ENCODE measurements at regions not wholly inside any gene's neighbourhood (a gene's known extent, or its start where the extent isn't known, plus 50 kb on each side); places are given as distances from the start of the nearest gene placed in this dataset.

GRCh38 chr12:84624601-84625000 is 288.0 kb downstream of the SLC6A15 start:
- ChIA-PET CTCF (no interaction called here), POLR2A (no interaction called here)
- TF ChIP-seq BHLHE40 (IDR thresholded peaks at IDR 0.05; ENCODE audit: borderline replicate concordance), result no peak
- TF ChIP-seq, protein P1, sequence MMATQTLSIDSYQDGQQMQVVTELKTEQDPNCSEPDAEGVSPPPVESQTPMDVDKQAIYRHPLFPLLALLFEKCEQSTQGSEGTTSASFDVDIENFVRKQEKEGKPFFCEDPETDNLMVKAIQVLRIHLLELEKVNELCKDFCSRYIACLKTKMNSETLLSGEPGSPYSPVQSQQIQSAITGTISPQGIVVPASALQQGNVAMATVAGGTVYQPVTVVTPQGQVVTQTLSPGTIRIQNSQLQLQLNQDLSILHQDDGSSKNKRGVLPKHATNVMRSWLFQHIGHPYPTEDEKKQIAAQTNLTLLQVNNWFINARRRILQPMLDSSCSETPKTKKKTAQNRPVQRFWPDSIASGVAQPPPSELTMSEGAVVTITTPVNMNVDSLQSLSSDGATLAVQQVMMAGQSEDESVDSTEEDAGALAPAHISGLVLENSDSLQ (IDR thresholded peaks at IDR 0.05), result 0 out of 2 replicates have a peak, but pooled peaks have one; percentile 3
- TF ChIP-seq CTBP1 (IDR thresholded peaks at IDR 0.05; ENCODE audit: borderline replicate concordance), result no peak
- TF ChIP-seq LEF1 (IDR thresholded peaks at IDR 0.05; ENCODE audit: borderline replicate concordance), result no peak
- no peak for TF ChIP-seq FOXM1 (IDR thresholded peaks at IDR 0.05; ENCODE audit: borderline replicate concordance)
- TF ChIP-seq NFRKB (IDR thresholded peaks at IDR 0.05), result no peak
- no peak for DNase-seq (ENCODE audit: extremely low spot score)

DNA sequence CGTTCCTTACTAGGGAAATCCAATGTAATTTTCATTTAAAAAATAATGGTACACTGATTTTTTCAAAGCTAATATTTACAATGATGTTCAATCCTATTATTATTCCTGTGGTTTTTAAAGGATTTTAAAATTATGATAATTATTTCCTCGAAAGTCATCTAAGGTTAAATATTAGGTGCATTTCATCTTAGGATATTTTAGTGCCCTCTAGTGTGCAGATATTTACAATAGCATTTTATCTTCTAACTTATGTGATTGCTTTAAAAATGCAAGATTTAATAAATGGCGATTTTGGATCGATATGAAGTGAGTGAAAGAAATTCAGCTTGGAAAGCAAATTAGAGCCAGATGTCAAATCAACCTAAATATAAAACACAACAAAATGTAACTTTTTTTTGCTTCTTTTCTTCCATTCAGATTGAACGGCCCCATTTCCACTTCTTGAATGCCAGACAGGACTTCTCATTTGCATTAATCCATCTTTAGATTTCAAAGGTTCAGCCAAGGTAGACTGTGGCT is 293.5 kb downstream of the SLC6A15 start:
- DNase-seq (ENCODE audit: extremely low spot score), result no peak
- CTCF ChIA-PET, result no interaction called here
- POLR2A ChIA-PET, result no interaction called here
- TF ChIP-seq ZNF384 (IDR thresholded peaks at IDR 0.05) (no peak), BHLHE40 (IDR thresholded peaks at IDR 0.05; ENCODE audit: borderline replicate concordance) (no peak), SP1 (IDR thresholded peaks at IDR 0.05) (no peak)

GRCh38 chr12:84607170-84607819 is 305.3 kb downstream of the SLC6A15 start:
- DNase-seq (ENCODE audit: extremely low spot score), result no peak
- ChIA-PET CTCF (no interaction called here), POLR2A (no interaction called here)
- no peak for TF ChIP-seq LEF1 (IDR thresholded peaks at IDR 0.05; ENCODE audit: borderline replicate concordance)
- TF ChIP-seq FOXM1 (IDR thresholded peaks at IDR 0.05; ENCODE audit: borderline replicate concordance), result no peak
- TF ChIP-seq TARDBP (IDR thresholded peaks at IDR 0.05), result no peak
- no peak for TF ChIP-seq BHLHE40 (IDR thresholded peaks at IDR 0.05; ENCODE audit: borderline replicate concordance)
- no peak for TF ChIP-seq ELF4 (IDR thresholded peaks at IDR 0.05)
- no peak for TF ChIP-seq L3MBTL2 (conservative IDR thresholded peaks at IDR 0.05)
- TF ChIP-seq SP1 (IDR thresholded peaks at IDR 0.05), result no peak
- no peak for TF ChIP-seq SUZ12 (IDR thresholded peaks at IDR 0.05)
- TF ChIP-seq CTBP1 (IDR thresholded peaks at IDR 0.05; ENCODE audit: borderline replicate concordance), result no peak
- TF ChIP-seq NFRKB (IDR thresholded peaks at IDR 0.05), result no peak
- TF ChIP-seq ZNF384 (IDR thresholded peaks at IDR 0.05), result no peak
- no peak for TF ChIP-seq FOXA1 (IDR thresholded peaks at IDR 0.05)
- no peak for TF ChIP-seq ARNT (IDR thresholded peaks at IDR 0.05)

DNA sequence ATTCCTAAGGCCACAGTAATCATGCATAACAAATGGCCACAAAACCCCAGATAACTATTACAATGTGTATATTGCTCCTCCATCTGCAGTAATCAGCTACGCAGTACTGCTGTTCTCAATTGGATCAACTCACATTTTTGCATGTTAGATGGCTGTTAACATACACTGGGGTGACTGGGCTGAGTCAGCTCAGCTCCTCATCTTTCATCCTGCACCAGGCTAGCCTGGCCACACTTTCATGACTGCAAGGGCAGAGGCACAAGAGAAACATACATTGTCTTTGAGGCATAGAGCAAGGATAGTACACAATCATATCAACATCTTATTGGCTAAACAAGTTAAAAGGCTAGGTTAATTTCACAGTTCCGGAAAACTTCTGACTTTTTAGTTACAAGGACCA is 306.6 kb downstream of the SLC6A15 start:
- CTCF ChIA-PET, result no interaction called here
- DNase-seq (ENCODE audit: extremely low spot score), result no peak
- TF ChIP-seq NFRKB (IDR thresholded peaks at IDR 0.05), result no peak
- TF ChIP-seq, protein P1 (IDR thresholded peaks at IDR 0.05), result no peak
- no peak for TF ChIP-seq FOXA1 (IDR thresholded peaks at IDR 0.05)
- TF ChIP-seq SP1 (IDR thresholded peaks at IDR 0.05), result no peak
- TF ChIP-seq TARDBP (IDR thresholded peaks at IDR 0.05), result no peak
- no peak for TF ChIP-seq HDGF (IDR thresholded peaks at IDR 0.05; ENCODE audit: borderline replicate concordance)
- TF ChIP-seq FOXM1 (IDR thresholded peaks at IDR 0.05; ENCODE audit: borderline replicate concordance), result no peak
- TF ChIP-seq FOXK2 (IDR thresholded peaks at IDR 0.05), result no peak
- no peak for TF ChIP-seq SUZ12 (IDR thresholded peaks at IDR 0.05)
- no peak for TF ChIP-seq BHLHE40 (IDR thresholded peaks at IDR 0.05; ENCODE audit: borderline replicate concordance)
- no peak for TF ChIP-seq ZNF384 (IDR thresholded peaks at IDR 0.05)
- no peak for TF ChIP-seq ARNT (IDR thresholded peaks at IDR 0.05)
- TF ChIP-seq ELF4 (IDR thresholded peaks at IDR 0.05), result no peak
- TF ChIP-seq L3MBTL2 (conservative IDR thresholded peaks at IDR 0.05), result no peak
- TF ChIP-seq LEF1 (IDR thresholded peaks at IDR 0.05; ENCODE audit: borderline replicate concordance), result no peak
- no peak for TF ChIP-seq CTBP1 (IDR thresholded peaks at IDR 0.05; ENCODE audit: borderline replicate concordance)
- POLR2A ChIA-PET, result no interaction called here

DNA sequence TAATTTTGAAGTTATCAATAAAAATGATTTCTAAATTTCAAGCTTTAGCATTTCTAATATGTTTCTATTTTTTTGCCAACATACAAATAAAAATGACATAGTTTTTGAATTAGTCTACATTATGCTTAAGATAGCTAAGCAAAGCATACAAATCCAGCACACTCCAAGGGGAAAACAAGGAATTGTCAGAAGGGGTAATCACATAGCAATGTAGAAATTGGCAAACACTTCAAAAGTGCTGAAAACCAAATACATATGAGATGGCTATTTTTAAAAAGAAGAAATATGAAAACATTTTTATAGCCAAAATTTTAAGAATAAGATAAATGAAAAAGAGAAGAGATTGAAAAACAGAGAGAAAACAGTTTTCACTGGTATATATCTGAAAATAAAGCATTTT is 308.0 kb downstream of the SLC6A15 start:
- TF ChIP-seq TARDBP (IDR thresholded peaks at IDR 0.05) (no peak), ARNT (IDR thresholded peaks at IDR 0.05) (no peak), ZNF384 (IDR thresholded peaks at IDR 0.05) (no peak), BHLHE40 (IDR thresholded peaks at IDR 0.05; ENCODE audit: borderline replicate concordance) (no peak), LEF1 (IDR thresholded peaks at IDR 0.05; ENCODE audit: borderline replicate concordance) (no peak)
- no peak for DNase-seq (ENCODE audit: extremely low spot score)
- POLR2A ChIA-PET, result no interaction called here
- CTCF ChIA-PET, result no interaction called here

- POLR2A ChIA-PET, result no interaction called here
- no peak for TF ChIP-seq L3MBTL2 (conservative IDR thresholded peaks at IDR 0.05)
- no peak for TF ChIP-seq ELF4 (IDR thresholded peaks at IDR 0.05)
- TF ChIP-seq CTBP1 (IDR thresholded peaks at IDR 0.05; ENCODE audit: borderline replicate concordance), result no peak
- TF ChIP-seq FOXA1 (IDR thresholded peaks at IDR 0.05), result no peak
- no peak for TF ChIP-seq FOXM1 (IDR thresholded peaks at IDR 0.05; ENCODE audit: borderline replicate concordance)
- no peak for TF ChIP-seq ZNF384 (IDR thresholded peaks at IDR 0.05)
- TF ChIP-seq LEF1 (IDR thresholded peaks at IDR 0.05; ENCODE audit: borderline replicate concordance), result no peak
- TF ChIP-seq TARDBP (IDR thresholded peaks at IDR 0.05), result no peak
- TF ChIP-seq SUZ12 (IDR thresholded peaks at IDR 0.05), result no peak
- no peak for TF ChIP-seq HDGF (IDR thresholded peaks at IDR 0.05; ENCODE audit: borderline replicate concordance)
- no peak for DNase-seq (ENCODE audit: extremely low spot score)
- CTCF ChIA-PET, result no interaction called here
These were observed 308.9 kb downstream of the SLC6A15 start for GRCh38 chr12:84603484-84604248.
